NCI-H524 treated with DMSO at 0.1 percent for 48 hours (cell line): ENCODE measurements at regions not wholly inside any gene's neighbourhood (a gene's known extent, or its start where the extent isn't known, plus 50 kb on each side); places are given as distances from the start of the nearest gene placed in this dataset.

Source experiments
- DNase-seq: peaks from one replicate; lab custom pipeline; 2025; lab: John Stamatoyannopoulos, UW

DNA sequence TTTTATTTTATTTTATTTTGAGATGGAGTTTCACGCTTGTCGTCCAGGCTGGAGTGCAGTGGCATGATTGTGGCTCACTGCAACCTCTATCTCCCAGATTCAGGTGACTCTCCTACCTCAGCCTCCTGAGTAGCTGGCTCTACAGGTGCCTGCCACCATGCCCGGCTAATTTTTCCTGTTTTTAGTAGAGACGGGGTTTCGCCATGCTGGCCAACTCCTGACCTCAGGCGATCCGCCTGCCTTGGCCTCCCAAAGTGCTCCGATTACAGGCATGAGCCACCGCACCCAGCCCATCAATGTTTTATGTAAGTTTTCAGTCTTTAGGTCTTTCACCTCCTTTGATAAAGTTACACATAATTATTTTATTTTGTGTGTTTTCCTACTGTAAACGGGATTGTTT, 154.6 kb downstream of the COPRS start:
- no peak for DNase-seq

DNA sequence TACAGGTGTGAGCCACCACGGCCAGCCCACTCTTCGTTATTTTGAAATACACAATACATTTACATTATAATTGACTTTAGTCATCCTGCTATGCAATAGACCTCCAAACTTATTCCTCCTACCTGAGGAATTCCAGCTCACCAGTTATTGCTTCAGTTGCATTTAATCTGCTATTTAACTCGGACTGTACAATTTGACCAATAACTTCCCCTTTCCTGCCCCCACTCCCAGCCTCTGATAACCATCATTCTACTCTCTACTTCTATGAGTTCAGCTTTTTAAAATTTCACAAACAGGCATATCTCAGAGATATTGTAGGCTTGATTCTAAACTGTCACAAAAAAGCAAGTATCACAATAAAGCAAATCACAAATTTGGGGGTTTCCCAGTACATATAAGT, 157.0 kb downstream of the COPRS start:
- no peak for DNase-seq

DNA sequence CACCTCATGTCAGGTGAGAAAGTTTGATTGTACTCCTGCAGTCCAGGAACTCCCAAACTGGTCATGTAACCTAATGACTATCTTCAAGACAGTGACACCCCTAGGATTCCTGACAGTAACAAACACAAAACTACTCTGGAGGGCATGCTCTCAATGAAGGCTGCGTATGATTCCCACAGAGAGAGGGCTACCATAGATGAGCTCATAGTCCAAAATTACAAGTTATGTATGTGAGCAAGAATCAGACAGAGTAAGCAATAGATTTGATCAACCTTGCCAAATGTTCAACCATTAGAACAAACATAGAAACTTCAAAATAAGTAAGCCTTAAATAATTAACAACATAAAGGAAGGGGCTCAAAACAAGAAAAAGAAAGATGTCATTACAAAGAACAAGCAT, 158.1 kb downstream of the COPRS start:
- no peak for DNase-seq

DNA sequence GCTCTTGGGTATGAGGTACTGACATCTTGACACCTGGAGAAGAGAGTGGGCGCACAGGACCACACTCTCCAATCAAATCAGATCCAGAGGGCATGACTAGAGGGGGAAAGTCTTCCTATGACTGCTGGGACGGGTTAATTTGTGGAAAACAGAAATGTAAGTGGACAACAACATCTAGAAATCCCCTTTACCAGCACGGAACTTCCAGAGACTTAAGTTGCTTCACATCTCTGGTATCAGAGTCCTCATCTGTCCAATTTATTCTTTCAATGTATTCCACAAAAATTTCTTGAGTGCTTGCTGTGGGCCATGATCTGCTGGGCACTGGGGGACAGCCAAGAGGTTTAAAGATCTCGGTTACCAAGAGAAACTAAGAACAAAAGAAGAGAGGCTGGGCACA, 159.2 kb downstream of the COPRS start:
- no peak for DNase-seq

DNA sequence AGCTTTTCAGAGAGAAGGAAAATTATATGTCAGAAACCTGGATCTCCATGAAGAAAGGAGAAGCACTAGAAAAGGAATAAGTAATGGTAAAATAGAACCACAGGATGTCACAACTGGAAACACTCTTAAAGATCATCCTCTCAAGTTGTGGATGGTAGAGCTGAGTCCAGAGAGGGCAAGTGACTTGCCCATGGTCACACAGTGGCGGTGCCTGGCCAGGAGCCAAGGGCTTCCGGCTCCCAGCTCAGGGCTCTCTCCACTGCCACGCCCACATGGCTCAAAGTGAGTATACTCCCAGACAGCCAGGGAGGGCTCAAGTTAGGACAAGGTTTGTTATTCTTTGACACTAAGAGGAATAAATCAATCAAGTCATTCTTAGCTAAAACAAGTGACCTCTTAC, 159.8 kb downstream of the COPRS start:
- DNase-seq: no peak

DNA sequence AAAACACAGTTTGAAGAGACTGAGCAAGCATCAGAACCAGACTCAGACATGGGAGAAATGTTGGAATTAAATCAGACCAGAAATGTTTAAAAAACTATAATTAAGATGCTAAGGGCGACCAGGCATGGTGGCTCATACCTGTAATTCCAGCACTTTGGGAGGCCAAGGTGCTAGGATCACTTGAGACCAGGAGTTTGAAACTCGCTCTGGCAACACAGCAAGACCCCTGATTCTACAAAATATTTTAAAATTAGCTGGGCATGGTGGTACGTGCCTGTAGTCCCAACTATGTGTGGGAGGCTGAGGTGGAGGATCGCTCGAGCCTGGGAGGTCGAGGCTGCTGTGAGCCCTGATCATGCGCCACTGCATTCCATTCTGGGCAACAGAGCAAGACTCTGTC, 160.3 kb downstream of the COPRS start:
- DNase-seq: no peak

DNA sequence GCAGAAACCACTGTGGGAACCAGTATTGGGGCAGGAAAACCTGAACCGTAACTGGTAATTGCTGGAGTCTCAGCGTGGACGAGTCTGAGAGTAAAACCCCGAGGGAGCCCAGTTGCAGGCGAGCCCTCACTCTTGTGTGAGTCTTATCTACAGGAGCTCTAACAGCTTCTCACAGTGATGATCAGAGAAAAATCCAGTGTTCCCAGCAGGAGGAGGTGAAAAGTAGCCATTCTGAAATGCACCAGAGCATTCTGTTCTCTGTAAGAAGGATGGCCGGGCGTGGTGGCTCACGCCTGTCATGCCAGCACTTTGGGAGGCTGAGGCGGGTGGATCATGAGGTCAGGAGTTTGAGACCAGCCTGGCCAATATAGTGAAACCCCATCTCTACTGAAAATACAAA, 161.2 kb downstream of the COPRS start:
- DNase-seq: no peak

DNA sequence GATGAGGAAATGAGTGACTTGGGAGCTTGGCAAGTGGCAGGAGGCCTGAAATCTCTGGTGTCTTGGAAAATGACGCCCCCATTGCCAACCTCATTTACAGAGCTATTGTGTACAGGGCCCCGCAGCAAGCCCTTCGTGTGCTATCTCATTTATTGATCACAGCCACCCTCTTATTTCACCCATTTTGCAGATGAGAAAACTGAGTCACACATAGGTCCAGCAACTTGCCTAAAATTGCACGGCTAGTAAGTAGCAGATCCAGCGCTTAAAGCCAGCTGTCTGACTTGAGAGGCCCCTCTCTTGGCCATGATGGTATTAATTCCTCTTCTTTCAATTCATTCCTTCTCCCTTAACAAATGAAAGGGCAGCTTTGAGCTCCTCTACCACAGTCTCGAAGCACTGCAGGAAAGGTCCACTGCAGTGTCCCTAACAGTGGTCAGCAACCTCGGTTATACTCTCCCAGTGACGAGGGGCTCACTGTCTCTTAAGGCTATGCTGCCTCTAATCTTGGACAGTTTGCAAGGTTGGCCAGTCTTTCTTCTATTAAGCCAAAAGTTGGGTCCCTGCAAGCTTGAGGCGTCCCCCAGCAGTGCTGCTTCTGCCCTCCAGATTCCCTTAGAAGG, 162.2 kb downstream of the COPRS start:
- DNase-seq: no peak

DNA sequence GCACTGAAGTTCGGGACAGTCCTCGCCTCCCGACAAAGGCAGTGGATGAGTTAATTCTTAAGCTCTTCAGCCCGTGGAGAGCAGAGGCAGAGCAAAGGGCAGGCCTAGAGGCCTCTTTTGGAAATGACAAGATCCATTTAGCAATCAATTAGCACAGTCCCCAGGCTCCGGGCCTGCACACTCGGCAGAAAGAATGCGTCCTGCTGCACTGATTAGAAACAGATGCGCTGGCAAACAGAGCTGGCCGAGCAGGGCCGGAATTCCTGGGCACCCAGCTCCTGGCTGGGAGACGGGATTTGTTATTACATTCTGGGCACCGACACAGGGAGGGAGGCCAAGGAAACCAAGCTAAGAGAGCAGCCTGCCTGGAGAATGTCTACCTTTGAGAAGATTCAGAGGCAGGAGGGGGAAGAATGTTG, 162.9 kb downstream of the COPRS start:
- no peak for DNase-seq

DNA sequence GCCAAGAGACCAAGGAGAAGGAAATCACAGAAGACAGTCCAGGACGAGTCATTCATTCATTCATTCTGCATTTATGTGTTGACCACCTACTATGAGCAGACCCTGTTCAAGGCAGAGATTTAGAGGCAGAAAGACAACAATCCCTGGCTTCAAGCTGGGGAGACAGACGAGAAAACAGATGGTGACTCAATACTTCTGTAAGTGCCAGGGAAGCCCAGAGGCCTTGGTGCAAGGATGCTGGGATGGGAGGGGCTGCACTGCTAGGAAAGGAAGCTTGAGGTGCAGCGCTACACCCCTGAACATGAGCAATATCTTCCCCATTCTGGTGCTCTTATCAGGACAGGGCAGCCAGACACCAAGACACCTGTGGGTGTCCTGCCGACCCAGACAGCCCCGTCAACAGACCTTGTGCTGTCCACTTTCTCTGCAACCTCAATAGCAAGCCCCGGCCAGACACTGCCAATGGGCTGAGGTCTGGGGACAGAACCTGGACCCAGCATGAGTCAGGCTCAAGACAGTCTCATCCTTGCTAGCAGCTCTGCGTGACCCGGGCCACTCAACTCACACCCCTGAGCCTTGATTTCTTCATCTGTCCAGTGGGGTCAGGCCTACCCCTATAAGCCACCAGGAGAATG, 163.5 kb downstream of the COPRS start:
- no peak for DNase-seq

DNA sequence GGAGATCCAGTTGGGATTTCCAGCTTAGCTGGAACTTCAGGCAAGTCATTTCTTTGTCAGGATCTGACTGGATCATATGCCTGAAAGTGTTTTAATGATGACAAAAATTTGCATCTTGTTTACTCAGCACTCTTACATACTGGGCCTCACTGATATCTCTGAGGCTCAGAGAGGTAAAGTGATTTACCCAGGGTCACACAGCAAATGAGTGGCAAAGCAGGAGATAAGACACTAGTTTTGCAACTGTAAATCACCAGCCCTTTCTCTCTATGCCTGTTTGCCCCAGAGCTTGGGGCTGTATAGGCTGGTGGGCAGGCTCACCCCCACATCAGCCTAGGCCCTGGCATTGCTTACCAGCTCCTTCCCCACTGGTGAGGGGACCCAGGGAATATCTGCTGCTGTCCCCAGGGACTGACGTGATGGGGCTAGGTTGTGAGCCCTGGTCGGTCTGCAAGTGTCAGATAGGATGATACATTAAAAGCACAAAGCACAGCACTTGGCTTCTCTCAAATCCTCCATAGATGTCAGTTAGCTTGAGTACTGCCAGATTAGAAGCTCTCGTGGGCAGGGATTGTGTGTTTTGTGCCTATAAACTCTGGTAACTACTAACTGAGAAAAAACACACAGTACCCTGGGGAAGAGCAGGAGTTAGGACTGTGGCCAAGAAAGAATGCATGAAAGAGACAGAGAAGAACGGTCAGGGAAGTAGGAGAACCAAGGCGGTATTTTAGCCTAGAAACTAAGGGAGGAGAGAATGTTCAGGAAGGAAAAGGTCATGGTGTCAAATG, 165.4 kb downstream of the COPRS start:
- DNase-seq: no peak

DNA sequence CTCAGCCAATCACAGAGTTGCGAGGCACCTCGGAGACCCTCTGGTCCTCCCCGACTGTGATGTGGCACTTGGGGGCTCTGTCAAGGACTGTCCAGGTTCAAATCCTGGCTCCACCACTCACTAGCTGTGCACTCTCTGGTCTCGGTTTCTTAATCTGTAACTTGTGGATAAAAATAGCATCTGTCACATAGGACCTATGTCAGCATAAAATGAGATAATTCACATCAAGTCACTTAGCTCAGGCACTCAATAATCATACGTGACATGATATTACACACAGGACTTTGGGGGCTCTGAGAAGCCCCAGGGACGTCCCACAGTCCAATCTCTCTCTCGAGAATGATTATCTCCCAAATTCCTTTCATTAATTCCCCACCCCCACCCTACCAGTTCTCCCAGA, 166.4 kb downstream of the COPRS start:
- DNase-seq: no peak

DNA sequence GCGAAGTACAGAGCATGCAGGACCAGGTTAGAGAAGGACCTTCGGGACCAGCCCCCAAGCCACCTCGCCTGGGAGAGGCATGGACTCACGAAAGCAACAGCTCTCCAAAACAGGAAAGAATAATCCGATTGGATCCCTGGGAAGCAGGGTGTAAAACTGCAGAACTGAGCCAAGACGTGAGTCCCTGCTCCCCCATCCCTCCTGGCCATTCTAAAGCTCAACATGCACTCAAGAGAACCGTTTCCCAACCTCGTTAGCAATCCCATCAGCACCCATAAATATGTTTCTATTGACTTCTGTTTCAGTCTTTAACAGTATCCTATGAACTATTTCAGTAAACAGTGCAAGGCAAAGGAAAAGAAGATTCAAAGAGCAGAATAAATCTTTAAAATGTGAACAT, 167.0 kb downstream of the COPRS start:
- no peak for DNase-seq

DNA sequence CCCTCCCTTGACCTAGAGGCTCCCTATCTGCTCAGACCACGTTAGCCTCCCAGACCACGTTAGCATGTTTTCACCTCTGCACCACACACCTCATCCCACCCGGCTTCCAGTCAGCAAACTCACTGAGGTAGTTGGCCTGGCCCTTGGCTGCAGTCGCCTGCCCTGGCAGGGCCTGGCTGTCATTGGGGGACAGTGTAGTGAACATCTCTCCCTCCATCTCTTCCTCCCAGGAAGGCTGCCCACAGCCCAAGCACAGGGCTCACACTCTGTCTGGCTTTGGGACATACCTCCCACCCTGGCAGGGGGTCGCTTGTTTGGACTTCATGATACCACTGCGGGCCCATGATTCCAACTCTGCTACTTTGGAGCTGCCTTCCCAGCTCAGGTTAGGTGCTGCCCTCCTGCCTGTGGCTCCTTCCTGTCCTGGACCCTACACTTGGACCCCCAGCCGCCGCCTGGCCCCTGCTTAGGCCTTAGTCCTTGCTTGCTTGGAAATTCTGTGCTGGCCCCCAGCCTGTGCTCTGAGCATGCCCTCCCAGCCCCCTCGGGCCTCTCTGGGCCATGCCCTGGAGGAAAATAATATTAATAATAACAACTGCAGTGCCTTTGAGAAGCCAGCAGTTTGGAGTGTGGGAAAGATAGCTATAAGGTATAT, 167.7 kb downstream of the COPRS start:
- DNase-seq: no peak

DNA sequence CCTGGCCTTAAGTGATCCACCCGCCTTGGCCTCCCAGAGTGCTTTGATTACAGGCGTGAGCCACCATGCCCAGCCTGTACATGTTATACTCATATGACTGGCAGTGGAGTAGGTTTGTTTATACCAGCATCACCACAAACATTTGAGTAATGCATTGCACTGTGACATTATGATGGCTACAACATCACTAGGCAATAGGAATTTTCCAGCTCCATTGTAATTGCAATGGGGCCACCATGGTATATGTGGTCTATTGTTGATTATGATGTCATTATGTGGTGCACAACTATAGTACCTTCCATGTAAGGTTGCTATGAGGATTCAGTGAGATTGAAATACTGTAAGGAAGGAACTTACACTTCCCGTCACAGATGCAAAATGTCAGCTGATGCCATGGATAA, 168.9 kb downstream of the COPRS start:
- no peak for DNase-seq

DNA sequence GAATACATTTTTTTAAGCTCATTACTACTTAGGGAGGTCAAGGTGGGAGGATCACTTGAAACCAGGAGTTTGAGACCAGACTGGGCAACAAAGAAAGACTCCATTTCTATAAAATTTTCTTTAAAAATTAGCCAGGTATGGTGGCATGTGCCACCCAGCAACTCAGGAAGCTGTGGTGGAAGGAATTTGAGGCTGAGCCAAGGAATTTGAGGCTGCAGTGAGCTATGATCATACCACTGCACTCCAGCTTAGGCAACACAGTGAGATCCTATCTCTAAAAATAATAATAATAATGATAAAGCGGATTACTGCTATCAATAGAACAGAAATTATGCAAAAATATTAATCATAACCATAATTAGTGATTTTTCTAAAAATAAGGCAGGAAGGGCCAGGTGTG, 170.3 kb downstream of the COPRS start:
- no peak for DNase-seq

DNA sequence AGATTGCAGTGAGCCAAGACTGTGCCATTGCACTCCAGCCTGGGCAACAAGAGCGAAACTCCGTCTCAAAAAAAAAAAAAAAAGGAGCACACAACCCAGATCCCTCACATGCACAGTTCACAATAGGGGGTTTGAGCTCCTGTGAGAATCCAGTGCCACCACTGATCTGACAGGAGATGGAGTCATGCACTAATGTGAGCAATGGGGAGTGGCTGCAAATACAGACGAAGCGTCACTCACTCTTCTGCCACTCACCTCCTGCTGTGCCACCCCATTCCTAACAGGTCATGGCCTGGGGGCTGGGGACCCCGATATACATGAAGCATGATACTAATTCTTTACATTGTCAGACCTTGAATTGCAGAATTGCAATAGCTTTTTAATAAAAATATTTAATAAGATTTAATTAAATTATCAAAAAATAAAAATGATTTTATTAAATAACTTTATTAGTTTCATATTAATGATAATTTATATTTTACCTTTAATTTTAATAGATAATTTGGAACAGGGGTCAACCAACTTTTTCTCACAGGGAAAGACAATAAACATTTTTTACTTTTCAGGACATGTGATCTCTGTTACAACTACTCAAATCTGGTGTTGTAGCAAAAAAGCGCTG, 171.4 kb downstream of the COPRS start:
- no peak for DNase-seq

DNA sequence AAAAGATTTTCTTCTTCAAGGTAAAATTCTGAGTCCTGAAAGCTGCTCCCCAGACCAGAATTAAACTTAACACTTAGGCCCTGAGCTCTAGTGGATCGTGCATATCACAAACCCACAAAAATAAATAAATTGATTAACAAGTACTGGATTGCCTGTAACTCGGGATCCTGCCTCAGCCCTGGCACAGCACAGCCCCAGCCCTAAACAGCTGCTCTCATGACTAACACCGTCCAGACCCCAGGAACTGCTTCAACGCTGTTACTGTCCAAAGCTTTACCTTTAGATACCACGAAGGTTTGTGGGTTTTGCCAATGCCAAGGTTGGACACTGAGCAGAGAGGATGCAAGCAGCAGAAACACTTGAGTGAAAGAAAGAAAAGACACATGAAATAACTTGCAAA, 172.5 kb downstream of the COPRS start:
- DNase-seq: no peak

DNA sequence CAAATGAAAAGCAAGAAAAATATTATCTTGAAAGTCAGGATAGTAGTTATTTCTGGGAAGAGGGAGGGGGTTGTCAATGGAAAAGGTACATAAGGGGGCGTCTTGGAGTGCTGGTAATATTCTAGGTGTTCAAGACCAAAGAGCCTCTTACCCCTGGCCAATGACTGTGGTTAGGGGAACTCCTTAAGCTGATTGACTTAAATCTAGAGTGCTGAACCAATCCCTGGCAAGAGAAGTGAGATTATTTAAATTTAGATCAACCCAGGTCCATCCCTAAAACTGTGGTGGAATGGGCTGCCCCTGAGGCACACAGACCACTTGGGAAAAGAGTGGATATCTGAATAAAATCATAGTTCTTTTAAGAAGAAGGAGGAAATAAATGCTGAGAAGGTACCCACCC, 174.1 kb downstream of the COPRS start:
- DNase-seq: no peak

DNA sequence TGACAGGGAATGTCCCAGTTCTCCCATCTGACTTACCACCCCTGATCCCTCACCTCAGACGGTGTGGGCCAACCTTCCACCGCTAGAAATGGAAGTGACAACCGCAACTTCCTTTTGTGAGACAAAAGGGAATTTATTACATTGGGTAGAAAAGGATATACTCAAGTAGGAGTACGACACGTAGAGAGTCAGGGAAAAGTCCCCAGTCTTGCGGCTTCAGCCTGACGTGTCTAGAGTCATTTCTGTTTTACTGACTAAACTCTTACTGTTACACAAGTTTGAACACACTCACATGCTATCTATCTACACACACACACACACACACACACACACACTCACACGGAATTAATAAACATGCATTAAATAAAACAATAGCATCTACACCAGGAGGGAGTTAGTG, 178.9 kb downstream of the COPRS start:
- DNase-seq: no peak

DNA sequence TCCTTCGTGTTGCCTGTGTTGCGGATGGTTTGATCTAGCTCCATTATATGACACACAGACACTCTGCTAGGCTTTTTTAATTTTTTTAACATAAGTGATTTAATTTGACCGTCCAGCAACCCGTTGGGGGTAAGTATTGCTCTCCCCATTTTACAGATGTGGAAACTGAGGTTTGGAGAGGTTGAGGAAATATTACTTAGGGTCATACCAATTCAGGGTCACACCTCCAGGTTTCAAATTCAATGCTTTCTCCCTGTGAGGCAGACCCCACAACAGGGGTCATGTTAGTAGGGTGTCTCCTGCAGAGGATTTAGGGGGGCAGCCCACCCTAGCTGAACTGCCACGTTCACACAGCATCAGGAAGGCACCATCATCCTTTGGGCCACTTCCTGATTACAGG, 179.4 kb downstream of the COPRS start:
- no peak for DNase-seq

DNA sequence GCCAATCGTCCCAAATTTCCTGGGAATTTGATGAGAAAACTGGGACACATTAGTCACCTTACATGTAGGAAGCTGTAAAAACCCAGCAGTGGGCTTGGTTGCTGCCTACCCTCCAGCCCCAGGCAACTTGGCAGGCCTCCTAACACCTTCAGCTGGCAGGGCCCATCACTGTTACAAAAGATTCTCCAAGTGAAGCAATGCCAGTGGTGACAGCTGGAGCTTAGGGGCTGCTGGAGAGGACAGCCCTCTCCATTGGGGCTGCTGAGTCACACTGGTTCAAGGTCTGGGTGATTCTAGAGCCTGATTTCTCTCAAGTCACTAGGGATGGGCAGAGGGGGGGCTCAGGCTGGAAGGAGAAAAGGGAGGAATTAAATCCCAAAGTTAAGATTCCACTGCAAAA, 180.6 kb downstream of the COPRS start:
- no peak for DNase-seq

DNA sequence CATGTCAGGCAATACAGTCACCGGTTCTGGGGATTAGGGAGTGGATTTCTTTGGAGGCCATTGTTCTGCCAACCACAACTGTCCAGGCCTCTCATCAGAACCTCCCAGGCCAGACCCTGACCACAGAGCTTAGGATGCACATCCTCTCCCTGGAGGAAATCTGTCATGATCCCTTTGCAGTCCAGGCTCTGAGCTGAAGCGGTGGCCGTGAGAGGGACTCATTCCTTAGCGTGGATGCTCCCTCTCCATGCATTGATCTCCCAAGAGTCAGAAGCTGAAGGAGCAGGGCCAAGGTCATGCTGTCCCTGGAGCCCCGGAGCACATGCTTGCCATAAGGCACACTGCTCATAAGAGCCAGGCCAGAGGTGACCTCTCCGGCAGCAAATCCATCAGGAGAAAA, 181.4 kb downstream of the COPRS start:
- no peak for DNase-seq
